Loucy (cell line): ENCODE measurements at regions not wholly inside any gene's neighbourhood (a gene's known extent, or its start where the extent isn't known, plus 50 kb on each side); places are given as distances from the start of the nearest gene placed in this dataset.

ENCODE experiments used
- H2AFZ ChIP-seq: fragments of 200-600 bp; sonication (generic); 2 replicates; pipeline ENCODE4 v1.6.0; 2016; ENCODE audit warnings: antibody characterized with exemption, mild to moderate bottlenecking, low read length, moderate library complexity
- H3F3A ChIP-seq: fragments of 200-600 bp; 2 replicates; pipeline ENCODE4 v1.6.0; 2016; ENCODE audit warnings: antibody characterized with exemption, low read depth, mild to moderate bottlenecking
- H3K27me3 ChIP-seq: fragments of 200-600 bp; sonication (generic); 2 replicates; pipeline ENCODE4 v1.6.1; 2014; ENCODE audit warnings: low read length, mild to moderate bottlenecking; ENCODE audit not compliant: insufficient read depth, poor library complexity, severe bottlenecking
- H3K36me3 ChIP-seq: fragments of 200-600 bp; sonication (generic); 2 replicates; pipeline ENCODE4 v1.6.1; 2016; ENCODE audit warnings: low read length; ENCODE audit not compliant: insufficient read depth
- H3K4me1 ChIP-seq: fragments of 200-600 bp; sonication (generic); 2 replicates; pipeline ENCODE4 v1.5.1; 2014; ENCODE audit warnings: low read length, mild to moderate bottlenecking; ENCODE audit not compliant: insufficient read depth, poor library complexity, severe bottlenecking
- H3K4me2 ChIP-seq: fragments of 200-600 bp; sonication (generic); 2 replicates; pipeline ENCODE4 v1.6.0; 2014; ENCODE audit warnings: antibody characterized with exemption, low read length, low read depth, mild to moderate bottlenecking; ENCODE audit not compliant: poor library complexity, severe bottlenecking
- H3K4me3 ChIP-seq: fragments of 200-600 bp; sonication (generic); 2 replicates; pipeline ENCODE4 v1.5.1; 2014; ENCODE audit warnings: low read length, mild to moderate bottlenecking, mixed read lengths; ENCODE audit not compliant: poor library complexity, severe bottlenecking
- H3K79me2 ChIP-seq: fragments of 200-600 bp; sonication (generic); 2 replicates; pipeline ENCODE4 v1.6.1; 2014; ENCODE audit warnings: low read length; ENCODE audit not compliant: insufficient read depth
- H3K9ac ChIP-seq: fragments of 200-600 bp; sonication (generic); 2 replicates; pipeline ENCODE4 v1.6.0; 2014; ENCODE audit warnings: mild to moderate bottlenecking, low read depth, low read length, moderate library complexity; ENCODE audit not compliant: poor library complexity, severe bottlenecking
- H3K9me2 ChIP-seq: fragments of 200-600 bp; sonication (generic); replicated peaks from 2 replicates; pipeline ENCODE4 v1.6.1; 2016; ENCODE audit warnings: low read depth, low read length, mixed read lengths
- H3K9me3 ChIP-seq: fragments of 200-600 bp; sonication (generic); 2 replicates; pipeline ENCODE4 v1.6.1; 2014; ENCODE audit warnings: mild to moderate bottlenecking, antibody characterized with exemption, low read length, low read depth; ENCODE audit not compliant: insufficient read depth
- H4K20me1 ChIP-seq: fragments of 200-600 bp; sonication (generic); 2 replicates; pipeline ENCODE4 v1.6.0; 2014; ENCODE audit warnings: antibody characterized with exemption, low read length, mild to moderate bottlenecking; ENCODE audit not compliant: insufficient read depth, poor library complexity, severe bottlenecking
- CTCF ChIP-seq: fragments of 200-600 bp; sonication (generic); conservative IDR thresholded peaks from 2 replicates; pipeline ENCODE4 v1.5.1; 2014; ENCODE audit warnings: mild to moderate bottlenecking, antibody characterized with exemption, low read length
- EZH2phosphoT487 ChIP-seq: fragments of 200-600 bp; IDR thresholded peaks from 2 replicates; pipeline ENCODE4 v1.6.1; 2018; ENCODE audit warnings: antibody characterized with exemption, mild to moderate bottlenecking, moderate library complexity, borderline replicate concordance

GRCh38 chr10:118958559-118958958 is 71.0 kb upstream of the NANOS1 start:
- Histone ChIP-seq H3F3A (no peaks in the 10 kb centered on the region), H3K27me3 (no peaks in the 10 kb centered on the region), H3K9me3 (no peaks in the 10 kb centered on the region), H3K4me3 (no peak overlapping the region), H3K79me2 (no peaks in the 10 kb centered on the region), H3K9me2 (no peaks in the 10 kb centered on the region), H3K9ac (no peak overlapping the region), H3K4me2 (no peak overlapping the region), H2AFZ (no peak overlapping the region), H3K36me3 (no peaks in the 10 kb centered on the region), H3K4me1 (no peaks in the 10 kb centered on the region), H4K20me1 (no peaks in the 10 kb centered on the region)
- no peak for TF ChIP-seq CTCF

GRCh38 chr10:118958984-118959925 is 70.3 kb upstream of the NANOS1 start:
- no peak for TF ChIP-seq EZH2phosphoT487
- no peak for TF ChIP-seq CTCF
- Histone ChIP-seq H3K4me1 (no peaks in the 10 kb centered on the region), H3K9me2 (no peaks in the 10 kb centered on the region), H2AFZ (no peak overlapping the region), H3K36me3 (no peaks in the 10 kb centered on the region), H3F3A (no peaks in the 10 kb centered on the region), H3K9ac (no peak overlapping the region), H3K4me3 (no peak overlapping the region), H3K79me2 (no peaks in the 10 kb centered on the region), H4K20me1 (no peaks in the 10 kb centered on the region), H3K9me3 (no peaks in the 10 kb centered on the region), H3K27me3 (no peaks in the 10 kb centered on the region), H3K4me2 (peak overlapping the region; percentile 23)

- H3K4me3 ChIP-seq: no peak overlapping the region
- H3K4me2 ChIP-seq: no peak overlapping the region
- no peaks in the 10 kb centered on the region for H3K79me2 ChIP-seq
- H4K20me1 ChIP-seq: no peaks in the 10 kb centered on the region
- H2AFZ ChIP-seq: no peak overlapping the region
- H3K9me3 ChIP-seq: no peaks in the 10 kb centered on the region
- H3F3A ChIP-seq: no peaks in the 10 kb centered on the region
- no peaks in the 10 kb centered on the region for H3K4me1 ChIP-seq
- no peak for TF ChIP-seq EZH2phosphoT487
- TF ChIP-seq CTCF: no peak
- H3K9me2 ChIP-seq: no peaks in the 10 kb centered on the region
- H3K9ac ChIP-seq: no peak overlapping the region
- no peaks in the 10 kb centered on the region for H3K36me3 ChIP-seq
- H3K27me3 ChIP-seq: no peaks in the 10 kb centered on the region
Measured at GRCh38 chr10:118960157-118961090, 69.1 kb upstream of the NANOS1 start.
